GM06990 (cell line): ENCODE measurements at regions not wholly inside any gene's neighbourhood (a gene's known extent, or its start where the extent isn't known, plus 50 kb on each side); places are given as distances from the start of the nearest gene placed in this dataset.
"Not testable (repeated sequence)": the region's sequence is repeated elsewhere in the genome, so short reads cannot be mapped to it uniquely, and the experiment has no call there.

Source experiments
- DNase-seq: peaks from one replicate; pipeline ENCODE4 v3.0.0-alpha.2; 2011; ENCODE audit not compliant: insufficient read length; ENCODE audit errors: extremely low read depth
- H3K27me3 ChIP-seq: replicated peaks from 2 replicates; pipeline ENCODE4 v1.6.0; 2011; ENCODE audit warnings: low read length; ENCODE audit not compliant: control insufficient read depth, insufficient read depth
- H3K36me3 ChIP-seq: 2 replicates; pipeline ENCODE4 v1.5.1; 2011; ENCODE audit warnings: low read length; ENCODE audit not compliant: control insufficient read depth, insufficient read depth
- H3K4me3 ChIP-seq: replicated peaks from 2 replicates; pipeline ENCODE4 v1.5.1; 2011; ENCODE audit warnings: low read depth, mild to moderate bottlenecking, control low read depth, low read length
- CTCF ChIP-seq: IDR thresholded peaks from 2 replicates; pipeline ENCODE4 v1.5.1; 2011; ENCODE audit warnings: low read length, control low read depth, mild to moderate bottlenecking, inconsistent platforms; ENCODE audit not compliant: insufficient read depth, poor library complexity, severe bottlenecking

- Histone ChIP-seq H3K27me3 (no peaks in the 10 kb centered on the region), H3K36me3 (no peaks in the 10 kb centered on the region), H3K4me3 (no peak overlapping the region)
- TF ChIP-seq CTCF = no peak
- DNase-seq = no peak
Observed at GRCh38 chrX:122641826-122642225, 542.3 kb upstream of the GRIA3 start.

- DNase-seq, H3K27me3 ChIP-seq: not testable (repeated sequence)
Observed at GRCh38 chrX:122655256-122655655, 528.8 kb upstream of the GRIA3 start.

GRCh38 chrX:122666601-122667000 is 517.5 kb upstream of the GRIA3 start:
- H3K27me3 ChIP-seq = no peaks in the 10 kb centered on the region
- no peak overlapping the region for H3K4me3 ChIP-seq
- TF ChIP-seq CTCF = no peak
- DNase-seq = no peak
- H3K36me3 ChIP-seq = no peaks in the 10 kb centered on the region

More at GRCh38 chrX:122655256-122655655, 528.8 kb upstream of the GRIA3 start:
- H3K4me3 ChIP-seq, H3K36me3 ChIP-seq: not testable (repeated sequence)

GRCh38 chrX:122667667-122668066 is 516.4 kb upstream of the GRIA3 start:
- DNase-seq = no peak
- Histone ChIP-seq H3K27me3 (no peaks in the 10 kb centered on the region), H3K36me3 (no peaks in the 10 kb centered on the region), H3K4me3 (no peak overlapping the region)
- TF ChIP-seq CTCF = no peak

- no peak for TF ChIP-seq CTCF
- DNase-seq = no peak
- Histone ChIP-seq H3K4me3 (no peak overlapping the region), H3K27me3 (no peaks in the 10 kb centered on the region), H3K36me3 (no peaks in the 10 kb centered on the region)
Observed at GRCh38 chrX:122703762-122704161, 480.3 kb upstream of the GRIA3 start.

GRCh38 chrX:122739770-122740169 is 444.3 kb upstream of the GRIA3 start:
- no peaks in the 10 kb centered on the region for H3K27me3 ChIP-seq
- H3K4me3 ChIP-seq = no peak overlapping the region
- no peak for TF ChIP-seq CTCF
- H3K36me3 ChIP-seq = no peaks in the 10 kb centered on the region
- DNase-seq = no peak
